ENCODE measurements at regions not wholly inside any gene's neighbourhood (a gene's known extent, or its start where the extent isn't known, plus 50 kb on each side); places are given as distances from the start of the nearest gene placed in this dataset.
"Not testable (repeated sequence)": the region's sequence is repeated elsewhere in the genome, so short reads cannot be mapped to it uniquely, and the experiment has no call there.

- no peak for DNase-seq
Measured at GRCh38 chr2:21814588-21815149, 690.9 kb downstream of the TDRD15 start.

GRCh38 chr2:21818212-21818795 lies 694.5 kb downstream of the TDRD15 start:
- no peak for DNase-seq

GRCh38 chr2:21819454-21819853 lies 695.7 kb downstream of the TDRD15 start:
- no peak for DNase-seq

GRCh38 chr2:21820271-21820670 lies 696.5 kb downstream of the TDRD15 start:
- DNase-seq = no peak

- no peak for DNase-seq
Measured at GRCh38 chr2:21821672-21822227, 698.0 kb downstream of the TDRD15 start.

- no peak for DNase-seq
Measured at GRCh38 chr2:21822505-21822904, 698.7 kb downstream of the TDRD15 start.

GRCh38 chr2:21833767-21834166 lies 710.0 kb downstream of the TDRD15 start:
- no peak for DNase-seq

GRCh38 chr2:21836261-21836660 lies 712.5 kb downstream of the TDRD15 start:
- DNase-seq = no peak

GRCh38 chr2:21836719-21837118 lies 713.0 kb downstream of the TDRD15 start:
- no peak for DNase-seq

- no peak for DNase-seq
Measured at GRCh38 chr2:21837168-21837960, 713.6 kb downstream of the TDRD15 start.

- no peak for DNase-seq
Measured at GRCh38 chr2:21841341-21841740, 717.6 kb downstream of the TDRD15 start.

GRCh38 chr2:21850367-21850766 lies 726.6 kb downstream of the TDRD15 start:
- DNase-seq = not testable (repeated sequence)

- DNase-seq = no peak
Measured at GRCh38 chr2:21854938-21855337, 731.2 kb downstream of the TDRD15 start.

GRCh38 chr2:21856708-21857107 lies 732.9 kb downstream of the TDRD15 start:
- no peak for DNase-seq

GRCh38 chr2:21860907-21861306 lies 737.1 kb downstream of the TDRD15 start:
- DNase-seq = no peak

- DNase-seq = no peak
Measured at GRCh38 chr2:21866316-21866715, 742.5 kb downstream of the TDRD15 start.

GRCh38 chr2:21887881-21888280 lies 764.1 kb downstream of the TDRD15 start:
- DNase-seq = no peak

GRCh38 chr2:21890041-21890440 lies 766.3 kb downstream of the TDRD15 start:
- DNase-seq = no peak

GRCh38 chr2:21890716-21891115 lies 766.9 kb downstream of the TDRD15 start:
- no peak for DNase-seq

- no peak for DNase-seq
Measured at GRCh38 chr2:21891191-21891590, 767.4 kb downstream of the TDRD15 start.

GRCh38 chr2:21892140-21892539 lies 768.4 kb downstream of the TDRD15 start:
- no peak for DNase-seq

GRCh38 chr2:21895200-21895599 lies 771.4 kb downstream of the TDRD15 start:
- no peak for DNase-seq

- DNase-seq = not testable (repeated sequence)
Measured at GRCh38 chr2:21908712-21909380, 785.1 kb downstream of the TDRD15 start.
